RPMI7951 (cell line): ENCODE measurements at regions not wholly inside any gene's neighbourhood (a gene's known extent, or its start where the extent isn't known, plus 50 kb on each side); places are given as distances from the start of the nearest gene placed in this dataset.
"Not testable (repeated sequence)": the region's sequence is repeated elsewhere in the genome, so short reads cannot be mapped to it uniquely, and the experiment has no call there.

Experiments used
- DNase-seq: peaks from one replicate; pipeline ENCODE4 v3.0.0-alpha.2; 2012; ENCODE audit warnings: low read depth

GRCh38 chr2:82330155-82330554 lies 2025.6 kb upstream of the LRRTM1 start:
- no peak for DNase-seq

GRCh38 chr2:82326180-82326767 lies 2021.7 kb upstream of the LRRTM1 start:
- not testable (repeated sequence) for DNase-seq

- no peak for DNase-seq
These were observed 2015.7 kb upstream of the LRRTM1 start for GRCh38 chr2:82320296-82320695.

- no peak for DNase-seq
These were observed 2012.5 kb upstream of the LRRTM1 start for GRCh38 chr2:82317012-82317411.

GRCh38 chr2:82316586-82316985 lies 2012.0 kb upstream of the LRRTM1 start:
- no peak for DNase-seq

GRCh38 chr2:82314836-82315472 lies 2010.4 kb upstream of the LRRTM1 start:
- no peak for DNase-seq

- DNase-seq: no peak
These were observed 2003.0 kb upstream of the LRRTM1 start for GRCh38 chr2:82307511-82307910.

GRCh38 chr2:82301506-82301905 lies 1997.0 kb upstream of the LRRTM1 start:
- DNase-seq: no peak

GRCh38 chr2:82289446-82289845 lies 1984.9 kb upstream of the LRRTM1 start:
- no peak for DNase-seq

- no peak for DNase-seq
These were observed 1978.5 kb upstream of the LRRTM1 start for GRCh38 chr2:82283075-82283474.

GRCh38 chr2:82282111-82282882 lies 1977.7 kb upstream of the LRRTM1 start:
- no peak for DNase-seq

- DNase-seq: no peak
These were observed 1974.8 kb upstream of the LRRTM1 start for GRCh38 chr2:82279367-82279766.

GRCh38 chr2:82278416-82278815 lies 1973.9 kb upstream of the LRRTM1 start:
- DNase-seq: no peak

- no peak for DNase-seq
These were observed 1971.0 kb upstream of the LRRTM1 start for GRCh38 chr2:82275599-82275998.

GRCh38 chr2:82268446-82268845 lies 1963.9 kb upstream of the LRRTM1 start:
- DNase-seq: no peak

- no peak for DNase-seq
These were observed 1956.0 kb upstream of the LRRTM1 start for GRCh38 chr2:82260521-82260920.

GRCh38 chr2:82259551-82259950 lies 1955.0 kb upstream of the LRRTM1 start:
- DNase-seq: no peak

- DNase-seq: no peak
These were observed 1953.4 kb upstream of the LRRTM1 start for GRCh38 chr2:82257796-82258555.

- no peak for DNase-seq
These were observed 1952.6 kb upstream of the LRRTM1 start for GRCh38 chr2:82256983-82257632.

- DNase-seq: no peak
These were observed 1951.7 kb upstream of the LRRTM1 start for GRCh38 chr2:82256288-82256687.

GRCh38 chr2:82254728-82255127 lies 1950.2 kb upstream of the LRRTM1 start:
- no peak for DNase-seq

GRCh38 chr2:82246220-82246775 lies 1941.7 kb upstream of the LRRTM1 start:
- no peak for DNase-seq
